GM18867 (cell line): ENCODE measurements at regions not wholly inside any gene's neighbourhood (a gene's known extent, or its start where the extent isn't known, plus 50 kb on each side); places are given as distances from the start of the nearest gene placed in this dataset.

Experiments
- ATAC-seq: cut with Tn5 transposase; IDR thresholded peaks from one replicate; pipeline ENCODE4 v1.9.1; 2021; ENCODE audit warnings: mild to moderate bottlenecking, moderate library complexity; ENCODE audit not compliant: unreplicated experiment

- ATAC-seq, result no peak
Measured at GRCh38 chr1:29716306-29716705, 480.0 kb downstream of the PTPRU start.

GRCh38 chr1:29713857-29714256 is 477.5 kb downstream of the PTPRU start:
- ATAC-seq, result no peak

- no peak for ATAC-seq
Measured at GRCh38 chr1:29712801-29713200, 476.5 kb downstream of the PTPRU start.

GRCh38 chr1:29712284-29712651 is 475.9 kb downstream of the PTPRU start:
- ATAC-seq, result no peak

GRCh38 chr1:29711582-29712283 is 475.4 kb downstream of the PTPRU start:
- ATAC-seq, result no peak

- no peak for ATAC-seq
Measured at GRCh38 chr1:29709704-29710280, 473.5 kb downstream of the PTPRU start.

GRCh38 chr1:29708796-29709703 is 472.7 kb downstream of the PTPRU start:
- no peak for ATAC-seq

- no peak for ATAC-seq
Measured at GRCh38 chr1:29708381-29708780, 472.1 kb downstream of the PTPRU start.

- no peak for ATAC-seq
Measured at GRCh38 chr1:29707796-29708195, 471.5 kb downstream of the PTPRU start.

- ATAC-seq, result peak; percentile 65
Measured at GRCh38 chr1:29706936-29707335, 470.6 kb downstream of the PTPRU start.

GRCh38 chr1:29704430-29704829 is 468.1 kb downstream of the PTPRU start:
- ATAC-seq, result no peak

- no peak for ATAC-seq
Measured at GRCh38 chr1:29703596-29704370, 467.5 kb downstream of the PTPRU start.

- ATAC-seq, result no peak
Measured at GRCh38 chr1:29700491-29700890, 464.2 kb downstream of the PTPRU start.

GRCh38 chr1:29698626-29699025 is 462.3 kb downstream of the PTPRU start:
- ATAC-seq, result no peak

GRCh38 chr1:29698033-29698432 is 461.7 kb downstream of the PTPRU start:
- ATAC-seq, result no peak

- no peak for ATAC-seq
Measured at GRCh38 chr1:29697391-29697780, 461.1 kb downstream of the PTPRU start.

GRCh38 chr1:29696656-29697390 is 460.5 kb downstream of the PTPRU start:
- ATAC-seq, result no peak

- no peak for ATAC-seq
Measured at GRCh38 chr1:29695803-29696202, 459.5 kb downstream of the PTPRU start.

- ATAC-seq, result no peak
Measured at GRCh38 chr1:29695036-29695435, 458.7 kb downstream of the PTPRU start.

GRCh38 chr1:29691499-29691898 is 455.2 kb downstream of the PTPRU start:
- ATAC-seq, result no peak
